IMR-90 (cell line): ENCODE measurements at regions not wholly inside any gene's neighbourhood (a gene's known extent, or its start where the extent isn't known, plus 50 kb on each side); places are given as distances from the start of the nearest gene placed in this dataset.

ENCODE experiments used
- ATAC-seq: fragments of 200-7000 bp; cut with Tn5 transposase; 2 replicates; pipeline ENCODE4 v1.9.1; 2020; ENCODE audit warnings: low read depth, mild to moderate bottlenecking, moderate library complexity
- BruUV-seq: library from RNA; stranded (reverse); fragments of 400-500 nt; replicated peaks from 2 replicates; lab custom pipeline; 2021; lab: Mats Ljungman, UMichigan
- CTCF ChIA-PET: fragments of 300-600 bp; formaldehyde crosslinking; extraction: SDS; loops from one replicate; lab custom pipeline; 2021; ENCODE audit warnings: antibody characterized with exemption; lab: Yijun Ruan, JAX
- POLR2A ChIA-PET: fragments of 300-600 bp; sonication (Branson Sonifier 250); formaldehyde crosslinking; loops from one replicate; lab custom pipeline; 2022; ENCODE audit warnings: antibody characterized with exemption; ENCODE audit not compliant: unreplicated experiment; lab: Charles Lee
- DNase-seq: peaks from one replicate; pipeline ENCODE4 v3.0.0; 2013
- H2AFZ ChIP-seq: replicated peaks from 2 replicates; pipeline ENCODE3; 2013; ENCODE audit warnings: low read length, mild to moderate bottlenecking; ENCODE audit not compliant: poor library complexity
- H2AK5ac ChIP-seq: 2 replicates; pipeline ENCODE4 v1.6.1; 2013; ENCODE audit warnings: low read depth, low read length, inconsistent platforms
- H2AK9ac ChIP-seq: replicated peaks from 2 replicates; pipeline ENCODE3; 2013; ENCODE audit warnings: mild to moderate bottlenecking, low read depth, low read length, moderate library complexity; ENCODE audit not compliant: poor library complexity
- H2BK120ac ChIP-seq: 2 replicates; pipeline ENCODE4 v1.6.1; 2013; ENCODE audit warnings: low read depth, low read length, inconsistent platforms
- H2BK15ac ChIP-seq: 3 replicates; pipeline ENCODE4 v1.6.1; 2013; ENCODE audit warnings: low read depth, low read length, inconsistent platforms
- H2BK20ac ChIP-seq: 2 replicates; pipeline ENCODE4 v1.6.1; 2013; ENCODE audit warnings: low read depth, mild to moderate bottlenecking, inconsistent platforms, low read length, moderate library complexity
- H2BK5ac ChIP-seq: 2 replicates; pipeline ENCODE4 v1.6.1; 2013; ENCODE audit warnings: mild to moderate bottlenecking, low read depth, low read length, inconsistent platforms; ENCODE audit not compliant: poor library complexity, severe bottlenecking
- H3K14ac ChIP-seq: replicated peaks from 2 replicates; pipeline ENCODE4 v1.6.1; 2013; ENCODE audit warnings: low read depth, low read length, inconsistent platforms
- H3K18ac ChIP-seq: 2 replicates; pipeline ENCODE4 v1.6.1; 2013; ENCODE audit warnings: low read depth, low read length, control low read depth
- H3K23ac ChIP-seq: 2 replicates; pipeline ENCODE4 v1.6.1; 2013; ENCODE audit warnings: low read depth, low read length, inconsistent platforms
- H3K27ac ChIP-seq: 2 replicates; pipeline ENCODE4 v1.5.1; 2013; ENCODE audit warnings: mild to moderate bottlenecking, control low read depth, low read length; ENCODE audit not compliant: insufficient read depth
- H3K27me3 ChIP-seq: 2 replicates; pipeline ENCODE4 v1.6.1; 2013; ENCODE audit warnings: low read length; ENCODE audit not compliant: control insufficient read depth, insufficient read depth
- H3K36me3 ChIP-seq: 2 replicates; pipeline ENCODE4 v1.6.1; 2013; ENCODE audit warnings: low read length, mixed read lengths; ENCODE audit not compliant: control insufficient read depth, insufficient read depth
- H3K4ac ChIP-seq: 2 replicates; pipeline ENCODE4 v1.6.1; 2013; ENCODE audit warnings: low read depth, low read length, inconsistent platforms
- H3K4me1 ChIP-seq: 2 replicates; pipeline ENCODE4 v1.6.1; 2013; ENCODE audit warnings: low read length, mixed read lengths; ENCODE audit not compliant: control insufficient read depth, insufficient read depth
- H3K4me2 ChIP-seq: 2 replicates; pipeline ENCODE4 v1.6.1; 2013; ENCODE audit warnings: low read depth, mild to moderate bottlenecking, control low read depth, low read length, moderate library complexity
- H3K4me3 ChIP-seq: 2 replicates; pipeline ENCODE4 v1.5.1; 2013; ENCODE audit warnings: low read depth, mild to moderate bottlenecking, control low read depth, low read length, moderate library complexity; ENCODE audit not compliant: insufficient read depth
- H3K56ac ChIP-seq: 2 replicates; pipeline ENCODE4 v1.6.1; 2013; ENCODE audit warnings: low read length, inconsistent platforms; ENCODE audit not compliant: insufficient read depth; ENCODE audit errors: extremely low read depth
- H3K79me1 ChIP-seq, 2 experiments: 2 replicates each; pipeline ENCODE4 v1.6.1; 2013; ENCODE audit warnings: low read length in 2 of 2, inconsistent platforms in 1 of 2, low read depth in 1 of 2
- H3K9ac ChIP-seq: 2 replicates; pipeline ENCODE4 v1.6.1; 2013; ENCODE audit warnings: low read depth, low read length, control low read depth
- H3K9me1 ChIP-seq: 2 replicates; pipeline ENCODE4 v1.6.1; 2013; ENCODE audit warnings: low read length, inconsistent platforms; ENCODE audit not compliant: insufficient read depth
- H3K9me3 ChIP-seq: 2 replicates; pipeline ENCODE4 v1.6.1; 2013; ENCODE audit warnings: low read length; ENCODE audit not compliant: control insufficient read depth, insufficient read depth
- H4K20me1 ChIP-seq: 2 replicates; pipeline ENCODE4 v1.6.1; 2013; ENCODE audit warnings: low read length, inconsistent platforms; ENCODE audit not compliant: insufficient read depth
- H4K5ac ChIP-seq: 2 replicates; pipeline ENCODE4 v1.6.1; 2013; ENCODE audit warnings: mild to moderate bottlenecking, low read depth, low read length, control low read depth
- H4K8ac ChIP-seq, 2 experiments: 2 replicates each; pipeline ENCODE4 v1.6.1; 2013; ENCODE audit warnings: low read depth in 2 of 2, low read length in 2 of 2, control low read depth in 1 of 2, inconsistent platforms in 1 of 2
- H4K91ac ChIP-seq: 2 replicates; pipeline ENCODE4 v1.6.1; 2013; ENCODE audit warnings: low read depth, low read length, inconsistent platforms; ENCODE audit not compliant: insufficient read depth
- ELK1 ChIP-seq: fragments of 150-350 bp; IDR thresholded peaks from 2 replicates; pipeline ENCODE4 v1.6.1; 2016; ENCODE audit warnings: low read depth, mild to moderate bottlenecking, low read length, moderate library complexity, borderline replicate concordance
- RCOR1 ChIP-seq: IDR thresholded peaks from 2 replicates; pipeline ENCODE4 v1.6.1; 2012; ENCODE audit warnings: mild to moderate bottlenecking, low read length, improper control_type of control experiment; ENCODE audit not compliant: insufficient replicate concordance
- WGBS, 2 experiments: methylation state at CpG; one replicate each; pipeline versions ENCODE4 v1.1.5 to v1.1.7; 2013; ENCODE audit warnings: missing lambda C conversion rate in 2 of 2; ENCODE audit not compliant: insufficient read length in 1 of 2; ENCODE audit errors: extremely low coverage in 2 of 2; 5-methylcytosine and 5-hydroxymethylcytosine counted together
- dilution Hi-C: fragments of 300-500 bp; cut with HindIII; formaldehyde crosslinking; loops from one replicate; pipeline ENCODE4 v1.14.3; 2018; ENCODE audit warnings: low sequenced_read_pairs; ENCODE audit not compliant: unreplicated experiment
- in situ Hi-C: fragments of 300-500 bp; cut with MboI; formaldehyde crosslinking; loops from 3 replicates; pipeline ENCODE4 v1.14.3; 2019; ENCODE audit warnings: low sequenced_read_pairs, inconsistent platforms, mixed read lengths
- intact Hi-C: fragments of 100-400 bp; cut with micrococcal nuclease; formaldehyde crosslinking; loops from 2 replicates; pipeline ENCODE4 v1.10.0; 2022

- intact Hi-C loops (no loop called here), dilution Hi-C loops (no loop called here), in situ Hi-C loops (no loop called here)
- ATAC-seq (no peak), DNase-seq (no peak)
- Histone ChIP-seq H4K5ac (no peak overlapping the region), H4K20me1 (no peaks in the 10 kb centered on the region), H3K14ac (no peak overlapping the region), H3K27me3 (no peaks in the 10 kb centered on the region), H3K18ac (no peak overlapping the region), H3K4ac (no peak overlapping the region), H2BK15ac (no peak overlapping the region), H4K91ac (no peak overlapping the region), H3K9me3 (peaks cover 21% of the 10 kb centered on the region), H4K8ac (no peak overlapping the region), H3K4me1 (no peaks in the 10 kb centered on the region), H3K27ac (no peak overlapping the region), H3K23ac (no peak overlapping the region), H2AK5ac (no peak overlapping the region), H2BK5ac (no peak overlapping the region), H3K9ac (no peak overlapping the region), H3K36me3 (no peaks in the 10 kb centered on the region), H3K4me3 (no peak overlapping the region), H2AK9ac (no peak overlapping the region), H2BK120ac (no peak overlapping the region), H3K79me1 (no peaks in the 10 kb centered on the region), H3K56ac (no peak overlapping the region), H3K4me2 (no peak overlapping the region), H2AFZ (no peak overlapping the region), H2BK20ac (no peak overlapping the region), H3K9me1 (no peaks in the 10 kb centered on the region)
- ChIA-PET POLR2A (no interaction called here), CTCF (no interaction called here)
- no peak for TF ChIP-seq ELK1
- TF ChIP-seq RCOR1, result no peak
- no TSS peak for BruUV-seq
- no CpG with 5 or more reads among the region's 1 CpG for WGBS, 2 experiments
Observed at GRCh38 chr2:184520441-184520840, 77.9 kb upstream of the ZNF804A start.
